Common myeloid progenitor, CD34-positive (primary cell): ENCODE measurements at regions not wholly inside any gene's neighbourhood (a gene's known extent, or its start where the extent isn't known, plus 50 kb on each side); places are given as distances from the start of the nearest gene placed in this dataset.

Experiments
- CTCF ChIA-PET: fragments of 350-600 bp; sonication (Branson Sonifier 250); formaldehyde crosslinking; loops from one replicate; lab custom pipeline; 2021; ENCODE audit warnings: antibody characterized with exemption; lab: Charles Lee
- POLR2A ChIA-PET: fragments of 350-600 bp; sonication (Branson Sonifier 250); formaldehyde crosslinking; loops from one replicate; lab custom pipeline; 2021; ENCODE audit warnings: antibody characterized with exemption; lab: Charles Lee
- DNase-seq, 3 donors: peaks; one replicate each; pipeline versions ENCODE4 v3.0.0 to v3.0.0-alpha.2; 2013
- H3K27ac ChIP-seq, 2 experiments: 1 replicate in 1 of 2; 2 replicates in 1 of 2; pipeline ENCODE4 v1.7.0; 2013; ENCODE audit warnings: inconsistent platforms in 2 of 2, low read length in 2 of 2, mild to moderate bottlenecking in 2 of 2, low read depth in 1 of 2, moderate library complexity in 1 of 2; ENCODE audit not compliant: severe bottlenecking in 2 of 2, insufficient read depth in 1 of 2, poor library complexity in 1 of 2
- H3K27me3 ChIP-seq, 5 experiments: replicated peaks in 2 of 5; 1 replicate in 3 of 5; 2 replicates in 2 of 5; pipeline versions ENCODE4 v1.6.1 to v1.7.0; 2013; ENCODE audit warnings: low read length in 4 of 5, mild to moderate bottlenecking in 2 of 5, moderate library complexity in 2 of 5, inconsistent platforms in 1 of 5; ENCODE audit not compliant: insufficient read depth in 5 of 5, control insufficient read depth in 4 of 5
- H3K36me3 ChIP-seq, 4 experiments: 1 replicate in 2 of 4; 2 replicates in 2 of 4; pipeline versions ENCODE4 v1.6.1 to v1.7.0; 2013; ENCODE audit warnings: low read length in 3 of 4, control low read depth in 1 of 4, mild to moderate bottlenecking in 1 of 4; ENCODE audit not compliant: control insufficient read depth in 4 of 4, insufficient read depth in 4 of 4
- H3K4me1 ChIP-seq, 4 experiments: 1 replicate in 3 of 4; 2 replicates in 1 of 4; pipeline versions ENCODE4 v1.6.1 to v1.7.1; 2013; ENCODE audit warnings: low read length in 3 of 4, mild to moderate bottlenecking in 3 of 4, control low read depth in 1 of 4, inconsistent platforms in 1 of 4, moderate library complexity in 1 of 4; ENCODE audit not compliant: control insufficient read depth in 4 of 4, insufficient read depth in 4 of 4; ENCODE audit errors: control extremely low read depth in 1 of 4
- H3K4me3 ChIP-seq, 7 experiments: 1 replicate in 4 of 7; 2 replicates in 3 of 7; pipeline versions ENCODE4 v1.5.1 to v1.7.0; 2013; ENCODE audit warnings: mild to moderate bottlenecking in 7 of 7, low read length in 6 of 7, moderate library complexity in 6 of 7, inconsistent platforms in 2 of 7, low read depth in 2 of 7, control low read depth in 1 of 7; ENCODE audit not compliant: insufficient read depth in 4 of 7, control insufficient read depth in 1 of 7; ENCODE audit errors: extremely low read depth in 1 of 7
- H3K9me3 ChIP-seq, 5 experiments: 1 replicate in 4 of 5; 2 replicates in 1 of 5; pipeline versions ENCODE4 v1.6.1 to v1.7.1; 2013; ENCODE audit warnings: low read length in 4 of 5, mild to moderate bottlenecking in 2 of 5, inconsistent platforms in 1 of 5, low read depth in 1 of 5, moderate library complexity in 1 of 5; ENCODE audit not compliant: control insufficient read depth in 4 of 5, insufficient read depth in 2 of 5; ENCODE audit errors: control extremely low read depth in 1 of 5
- WGBS: methylation state at CpG from one replicate; pipeline ENCODE4 v1.1.5; 2013; ENCODE audit not compliant: insufficient coverage; 5-methylcytosine and 5-hydroxymethylcytosine counted together

DNA sequence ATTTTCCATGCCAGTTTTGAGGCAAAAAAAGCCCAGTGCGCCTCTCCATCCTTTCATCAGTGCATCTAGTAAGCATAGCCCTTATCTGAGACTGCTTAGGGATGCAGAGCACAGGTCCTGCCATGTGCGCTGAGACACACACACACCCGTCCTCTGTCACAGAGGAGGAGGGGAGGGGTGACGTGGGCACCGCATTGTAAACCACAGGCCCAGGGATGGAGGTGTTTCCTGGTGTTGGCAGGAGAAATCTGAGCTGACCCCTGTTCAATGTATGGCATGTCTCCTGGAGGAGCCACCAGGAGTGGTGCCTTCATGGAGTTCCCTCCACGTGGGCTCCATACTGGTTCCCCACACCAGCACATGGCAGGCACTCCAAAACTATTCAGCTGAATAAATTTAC, 65.8 kb upstream of the HELT start:
- no peak for DNase-seq
- Histone ChIP-seq H3K36me3 (no peaks in the 10 kb centered on the region), H3K4me3 (no peak overlapping the region), H3K4me1 (peaks cover 0 to 5% (median 4%) of the 10 kb centered on the region in 4 experiments), H3K27ac (no peak overlapping the region), H3K27me3 (peaks cover 0 to 15% (median 5%) of the 10 kb centered on the region in 5 experiments), H3K9me3 (no peaks in the 10 kb centered on the region)
- 86% methylated on average over 6 of the region's 6 CpGs for WGBS
- POLR2A ChIA-PET, result interaction anchor here (0.8 kb wide), 1 partner anchor 632 kb away, joined by 3 read pairs; no protein-coding TSS in a partner anchor
- CTCF ChIA-PET, result interaction anchor here (1.0 kb wide), 1 partner anchor 17 kb away, joined by 3 read pairs; no protein-coding TSS in a partner anchor

DNA sequence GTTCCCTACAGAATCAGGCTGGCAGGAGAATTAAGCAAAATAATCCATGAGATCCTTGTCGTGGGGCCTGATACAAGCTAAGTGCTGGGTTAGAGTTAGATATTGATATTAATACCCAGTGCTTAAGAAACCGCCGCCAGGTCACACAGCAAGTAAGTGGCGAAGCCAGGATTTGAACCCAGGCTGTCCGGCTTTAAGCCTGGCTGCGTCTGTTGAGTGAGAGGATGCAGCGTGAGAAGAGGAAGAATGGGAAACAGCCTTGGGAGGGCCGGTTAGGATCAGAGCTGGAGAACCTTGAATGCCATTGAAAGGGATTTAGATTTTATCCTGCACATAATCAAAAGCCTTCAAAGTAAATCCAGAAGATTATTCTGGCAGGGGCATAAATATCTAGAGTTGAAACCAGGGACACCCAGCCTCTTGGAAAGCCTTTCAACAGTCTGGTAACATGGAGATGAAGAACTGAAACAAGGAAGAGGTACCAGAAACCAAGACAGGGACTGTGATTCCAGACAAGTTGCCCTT, 64.8 kb upstream of the HELT start:
- POLR2A ChIA-PET, result interaction anchor here (0.8 kb wide), 1 partner anchor 633 kb away, joined by 3 read pairs; no protein-coding TSS in a partner anchor
- no peak for DNase-seq
- no peak overlapping the region for H3K4me3 ChIP-seq
- H3K9me3 ChIP-seq, result no peaks in the 10 kb centered on the region
- H3K27me3 ChIP-seq, result peaks cover 0 to 15% (median 6%) of the 10 kb centered on the region in 5 experiments
- no peaks in the 10 kb centered on the region for H3K36me3 ChIP-seq
- WGBS, result 99% methylated on average over 7 of the region's 8 CpGs
- peaks cover 2 to 14% (median 13%) of the 10 kb centered on the region in 4 experiments for H3K4me1 ChIP-seq
- CTCF ChIA-PET, result interaction anchor here (0.9 kb wide), 1 partner anchor 197 kb away, joined by 3 read pairs; no protein-coding TSS in a partner anchor
- H3K27ac ChIP-seq, result no peak overlapping the region

DNA sequence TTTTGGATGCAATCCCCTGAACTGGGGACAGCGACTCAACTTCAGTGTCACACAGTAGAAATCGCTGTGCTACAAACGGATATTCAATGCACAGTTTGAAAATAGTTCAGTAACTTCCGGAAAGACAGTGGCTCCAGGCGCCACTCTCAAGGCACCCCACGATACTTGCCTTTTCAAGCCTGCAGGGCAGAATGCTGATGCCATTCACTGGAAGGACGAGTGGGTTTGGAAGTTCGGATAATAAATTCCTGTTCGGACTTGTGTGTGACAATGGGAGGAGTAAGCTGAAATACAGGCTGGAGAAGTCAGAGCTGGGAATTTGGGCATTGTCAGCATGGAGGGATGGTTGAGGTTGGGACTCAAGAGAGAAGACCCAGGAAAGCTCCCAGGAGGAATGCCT, 64.3 kb upstream of the HELT start:
- no peaks in the 10 kb centered on the region for H3K36me3 ChIP-seq
- H3K27ac ChIP-seq, result no peak overlapping the region
- peaks cover 0 to 15% (median 6%) of the 10 kb centered on the region in 5 experiments for H3K27me3 ChIP-seq
- no peak overlapping the region for H3K4me3 ChIP-seq
- no peak for DNase-seq
- no peaks in the 10 kb centered on the region for H3K9me3 ChIP-seq
- ChIA-PET POLR2A (no interaction called here), CTCF (interaction anchor here (0.8 to 0.9 kb wide), 2 partner anchors 11 to 197 kb away, joined by 3 read pairs; no protein-coding TSS in a partner anchor)
- peaks cover 2 to 19% (median 17%) of the 10 kb centered on the region in 4 experiments for H3K4me1 ChIP-seq
- WGBS, result 92% methylated on average over 9 of the region's 9 CpGs

DNA sequence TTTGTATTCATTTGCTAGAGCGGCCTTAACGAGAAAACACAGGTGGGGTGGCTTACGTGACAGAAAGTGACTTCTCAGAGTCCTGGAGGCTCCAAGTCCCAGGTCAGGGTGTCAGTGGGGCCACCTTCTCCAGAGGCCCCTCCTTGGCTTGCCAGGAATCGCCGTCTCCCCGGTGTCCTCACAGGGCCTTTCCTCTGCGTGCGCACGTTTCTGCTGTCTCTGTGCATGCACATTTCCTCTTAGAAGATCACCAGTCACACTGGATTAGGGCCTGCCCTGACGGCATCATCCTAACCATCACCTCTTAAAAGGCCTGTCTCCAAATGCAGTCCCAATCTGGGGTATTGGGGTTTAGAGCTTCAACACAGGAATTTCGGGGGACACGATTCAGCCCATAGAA, 63.8 kb upstream of the HELT start:
- Histone ChIP-seq H3K27ac (no peak overlapping the region), H3K4me3 (no peak overlapping the region), H3K9me3 (no peaks in the 10 kb centered on the region), H3K36me3 (no peaks in the 10 kb centered on the region), H3K4me1 (peaks cover 2 to 24% (median 19%) of the 10 kb centered on the region in 4 experiments), H3K27me3 (peaks cover 0 to 15% (median 6%) of the 10 kb centered on the region in 5 experiments)
- ChIA-PET CTCF (interaction anchor here (0.8 to 1.5 kb wide), 2 partner anchors 10 to 81 kb away, joined by 3 read pairs; no protein-coding TSS in a partner anchor), POLR2A (no interaction called here)
- 97% methylated on average over 12 of the region's 12 CpGs for WGBS
- DNase-seq, result no peak

DNA sequence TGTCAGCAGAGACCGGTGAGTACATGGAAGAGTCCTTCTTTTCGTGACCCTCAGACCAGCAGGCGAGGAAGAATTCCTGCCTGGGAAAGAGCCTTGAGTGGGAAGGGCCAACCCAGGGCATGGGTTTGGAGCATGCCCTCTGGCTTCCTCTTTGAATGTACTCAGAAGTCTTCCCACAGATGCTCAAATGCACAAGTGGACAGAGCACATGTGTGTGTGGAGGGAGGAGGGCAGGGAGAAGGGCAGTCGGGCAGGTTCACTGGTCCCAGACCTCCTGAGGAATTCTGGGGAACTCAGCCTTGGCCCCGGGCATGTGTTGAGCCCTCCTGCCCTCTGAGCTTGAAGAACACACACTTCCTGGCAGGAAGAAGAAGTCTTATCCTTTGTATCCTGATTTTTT, 63.2 kb upstream of the HELT start:
- WGBS, result 98% methylated on average over 5 of the region's 5 CpGs
- CTCF ChIA-PET, result interaction anchor here (1.5 kb wide), 1 partner anchor 81 kb away, joined by 3 read pairs; no protein-coding TSS in a partner anchor
- Histone ChIP-seq H3K36me3 (no peaks in the 10 kb centered on the region), H3K27me3 (peaks cover 0 to 15% (median 6%) of the 10 kb centered on the region in 5 experiments), H3K4me1 (peaks cover 2 to 26% (median 20%) of the 10 kb centered on the region in 4 experiments), H3K4me3 (no peak overlapping the region), H3K9me3 (no peaks in the 10 kb centered on the region), H3K27ac (no peak overlapping the region)
- no peak for DNase-seq
- POLR2A ChIA-PET, result no interaction called here

DNA sequence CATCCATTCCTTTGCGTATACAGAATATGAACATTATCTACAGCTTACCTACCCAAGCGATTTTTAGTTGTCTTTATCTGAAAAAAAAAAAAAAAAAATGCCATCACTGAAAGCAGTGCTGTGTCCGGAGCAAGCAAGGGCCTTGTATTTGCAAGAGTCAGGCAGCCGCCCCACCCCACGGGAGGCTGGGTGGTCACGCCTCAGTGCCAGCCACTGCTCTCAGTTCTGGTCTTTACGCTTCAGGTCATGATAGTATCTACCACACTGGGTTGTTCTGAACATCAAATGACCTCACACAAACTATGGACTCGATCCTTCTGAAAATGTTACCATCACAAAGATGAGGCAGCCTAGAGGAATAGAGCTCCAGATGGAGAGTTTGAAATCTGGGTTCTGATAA, 62.7 kb upstream of the HELT start:
- ChIA-PET CTCF (interaction anchor here (1.5 kb wide), 1 partner anchor 82 kb away, joined by 3 read pairs; no protein-coding TSS in a partner anchor), POLR2A (no interaction called here)
- no peak overlapping the region for H3K27ac ChIP-seq
- H3K9me3 ChIP-seq, result no peaks in the 10 kb centered on the region
- DNase-seq, result no peak
- H3K36me3 ChIP-seq, result no peaks in the 10 kb centered on the region
- peaks cover 0 to 19% (median 6%) of the 10 kb centered on the region in 5 experiments for H3K27me3 ChIP-seq
- no peak overlapping the region for H3K4me3 ChIP-seq
- peaks cover 2 to 26% (median 20%) of the 10 kb centered on the region in 4 experiments for H3K4me1 ChIP-seq
- WGBS, result 96% methylated on average over 6 of the region's 8 CpGs
